ENCODE measurements at regions not wholly inside any gene's neighbourhood (a gene's known extent, or its start where the extent isn't known, plus 50 kb on each side); places are given as distances from the start of the nearest gene placed in this dataset.
"Not testable (repeated sequence)": the region's sequence is repeated elsewhere in the genome, so short reads cannot be mapped to it uniquely, and the experiment has no call there.

- no peak for DNase-seq (ENCODE audit: low read depth in 1 of 2, low spot score in 1 of 2)
Measured at GRCh38 chr9:87195306-87195705, 248.0 kb upstream of the GAS1 start.

GRCh38 chr9:87197349-87198130 lies 250.2 kb upstream of the GAS1 start:
- DNase-seq (ENCODE audit: low read depth in 1 of 2, low spot score in 1 of 2): no peak

GRCh38 chr9:87198716-87199115 lies 251.4 kb upstream of the GAS1 start:
- DNase-seq (ENCODE audit: low read depth in 1 of 2, low spot score in 1 of 2): no peak

GRCh38 chr9:87199278-87199677 lies 252.0 kb upstream of the GAS1 start:
- no peak for DNase-seq (ENCODE audit: low read depth in 1 of 2, low spot score in 1 of 2)

- no peak for DNase-seq (ENCODE audit: low read depth in 1 of 2, low spot score in 1 of 2)
Measured at GRCh38 chr9:87199782-87200181, 252.5 kb upstream of the GAS1 start.

GRCh38 chr9:87201351-87201751 lies 254.0 kb upstream of the GAS1 start:
- DNase-seq (ENCODE audit: low read depth in 1 of 2, low spot score in 1 of 2): no peak

GRCh38 chr9:87206064-87206661 lies 258.9 kb upstream of the GAS1 start:
- DNase-seq (ENCODE audit: low read depth in 1 of 2, low spot score in 1 of 2): no peak

GRCh38 chr9:87210658-87211057 lies 263.4 kb upstream of the GAS1 start:
- DNase-seq (ENCODE audit: low read depth in 1 of 2, low spot score in 1 of 2): not testable (repeated sequence)

- DNase-seq (ENCODE audit: low read depth in 1 of 2, low spot score in 1 of 2): no peak
Measured at GRCh38 chr9:87211669-87212068, 264.4 kb upstream of the GAS1 start.

- no peak for DNase-seq (ENCODE audit: low read depth in 1 of 2, low spot score in 1 of 2)
Measured at GRCh38 chr9:87212605-87213021, 265.3 kb upstream of the GAS1 start.

GRCh38 chr9:87213948-87214347 lies 266.6 kb upstream of the GAS1 start:
- DNase-seq (ENCODE audit: low read depth in 1 of 2, low spot score in 1 of 2): no peak

- DNase-seq (ENCODE audit: low read depth in 1 of 2, low spot score in 1 of 2): no peak
Measured at GRCh38 chr9:87214991-87215390, 267.7 kb upstream of the GAS1 start.

- no peak for DNase-seq (ENCODE audit: low read depth in 1 of 2, low spot score in 1 of 2)
Measured at GRCh38 chr9:87216036-87216435, 268.7 kb upstream of the GAS1 start.

GRCh38 chr9:87216897-87217455 lies 269.7 kb upstream of the GAS1 start:
- DNase-seq (ENCODE audit: low read depth in 1 of 2, low spot score in 1 of 2): no peak

GRCh38 chr9:87223392-87224246 lies 274.0 kb upstream of the DAPK1 start:
- DNase-seq (ENCODE audit: low read depth in 1 of 2, low spot score in 1 of 2): no peak

- DNase-seq (ENCODE audit: low read depth in 1 of 2, low spot score in 1 of 2): no peak
Measured at GRCh38 chr9:87226896-87227295, 270.8 kb upstream of the DAPK1 start.

GRCh38 chr9:87227456-87227855 lies 270.2 kb upstream of the DAPK1 start:
- DNase-seq (ENCODE audit: low read depth in 1 of 2, low spot score in 1 of 2): no peak

GRCh38 chr9:87229108-87229507 lies 268.6 kb upstream of the DAPK1 start:
- DNase-seq (ENCODE audit: low read depth in 1 of 2, low spot score in 1 of 2): no peak

GRCh38 chr9:87233431-87233830 lies 264.2 kb upstream of the DAPK1 start:
- DNase-seq (ENCODE audit: low read depth in 1 of 2, low spot score in 1 of 2): no peak

- DNase-seq (ENCODE audit: low read depth in 1 of 2, low spot score in 1 of 2): no peak
Measured at GRCh38 chr9:87233899-87234455, 263.7 kb upstream of the DAPK1 start.

GRCh38 chr9:87234854-87235253 lies 262.8 kb upstream of the DAPK1 start:
- no peak for DNase-seq (ENCODE audit: low read depth in 1 of 2, low spot score in 1 of 2)

Measured in activated CD4-positive, alpha-beta T cell treated with anti-CD3 and anti-CD28 coated beads, Interleukin-2, amount 50 U/mL, for 24 hours (primary cell).